GM19351 (cell line): ENCODE measurements at regions not wholly inside any gene's neighbourhood (a gene's known extent, or its start where the extent isn't known, plus 50 kb on each side); places are given as distances from the start of the nearest gene placed in this dataset.
"Not testable (repeated sequence)": the region's sequence is repeated elsewhere in the genome, so short reads cannot be mapped to it uniquely, and the experiment has no call there.

Experiments used
- ATAC-seq: cut with Tn5 transposase; IDR thresholded peaks from one replicate; pipeline ENCODE4 v1.9.1; 2021; ENCODE audit warnings: mild to moderate bottlenecking, moderate library complexity; ENCODE audit not compliant: unreplicated experiment

DNA sequence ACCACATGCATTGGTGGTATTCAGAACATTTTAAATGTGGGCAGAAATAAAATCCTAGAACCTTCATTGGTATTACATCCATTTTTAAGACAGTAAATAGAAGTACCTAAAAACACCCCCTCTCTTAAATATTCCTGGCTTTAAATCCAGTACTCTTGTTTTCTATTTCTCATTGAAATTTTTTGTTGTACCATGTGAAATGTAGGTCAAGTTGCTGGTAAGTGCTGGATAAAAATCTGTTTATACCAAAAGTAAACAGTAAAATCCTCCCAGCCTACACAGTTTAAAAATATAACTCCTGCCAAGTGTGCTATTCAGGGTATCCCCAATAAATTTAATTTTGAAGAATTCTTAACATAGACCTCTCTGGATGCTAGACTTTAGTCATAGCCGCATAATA lies 75.0 kb upstream of the FST start:
- no peak for ATAC-seq

GRCh38 chr5:53406630-53407316 lies 73.7 kb upstream of the FST start:
- no peak for ATAC-seq

DNA sequence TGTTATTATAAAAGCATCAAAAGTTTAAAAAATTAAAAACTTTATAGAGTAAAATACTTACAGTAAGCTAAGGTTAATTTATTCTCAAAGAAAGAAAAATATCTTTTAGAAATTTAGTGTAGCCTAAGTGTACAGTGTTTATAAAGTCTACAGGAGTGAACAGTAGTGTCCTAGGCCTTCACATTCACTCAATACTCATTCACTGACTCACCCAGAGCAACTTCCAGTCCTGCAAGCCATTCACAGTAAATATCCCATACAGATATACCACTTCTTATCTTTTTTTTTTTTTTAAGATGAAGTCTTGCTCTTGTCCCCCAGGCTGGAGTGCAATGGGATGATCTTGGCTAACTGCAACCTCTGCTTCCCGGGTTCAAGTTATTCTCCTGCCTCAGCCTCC lies 73.1 kb upstream of the FST start:
- no peak for ATAC-seq

- peak; percentile 76 for ATAC-seq
Measured at GRCh38 chr5:53411388-53411787, 69.0 kb upstream of the FST start.

- ATAC-seq = not testable (repeated sequence)
Measured at GRCh38 chr5:53412499-53412898, 67.9 kb upstream of the FST start.

DNA sequence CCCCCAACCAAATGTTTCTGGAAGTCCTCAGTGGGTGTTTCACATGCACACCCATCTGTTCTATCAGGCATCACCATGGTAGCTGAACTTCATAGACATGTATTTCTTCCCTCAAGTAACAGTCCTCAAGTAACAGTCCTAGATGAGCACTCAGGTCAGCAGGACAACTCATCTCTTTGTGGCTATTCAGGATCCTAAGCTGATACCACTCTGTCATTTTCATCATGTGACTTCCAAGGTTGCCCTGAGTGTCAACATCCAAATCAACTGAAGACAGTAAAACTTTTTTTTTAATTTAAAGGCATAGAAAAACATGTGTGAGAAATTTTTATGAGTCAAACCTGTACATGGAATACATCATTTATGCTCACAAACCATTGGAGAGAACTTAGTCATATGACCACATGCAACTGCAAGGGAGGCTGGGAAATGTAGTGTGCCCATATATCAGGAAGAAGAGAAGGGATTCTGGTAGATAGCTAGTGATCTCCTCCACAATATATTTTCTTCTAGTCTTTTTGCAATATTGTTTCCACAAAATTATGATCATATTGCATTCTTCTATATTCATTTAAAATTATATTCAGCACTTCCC lies 64.2 kb upstream of the FST start:
- ATAC-seq = no peak

DNA sequence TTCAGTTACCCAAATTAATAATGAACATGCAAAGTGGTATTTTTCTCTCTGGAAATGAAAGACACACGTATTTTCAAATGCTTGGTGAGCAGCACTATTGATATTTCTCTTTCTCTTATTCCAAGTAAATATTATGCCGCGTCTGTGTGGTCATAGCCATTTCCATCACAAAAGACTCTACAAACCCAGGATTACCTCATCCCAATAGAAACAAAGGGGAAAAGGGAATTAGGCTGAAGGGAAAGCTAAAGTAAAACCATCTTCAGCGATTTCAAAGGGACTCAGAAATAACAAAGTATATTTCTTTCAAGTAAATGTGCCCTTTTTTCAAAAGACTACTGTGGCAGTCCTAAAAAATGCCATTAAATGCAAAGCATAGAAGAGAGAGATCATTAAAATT lies 62.0 kb upstream of the FST start:
- no peak for ATAC-seq

- no peak for ATAC-seq
Measured at GRCh38 chr5:53418826-53419658, 61.4 kb upstream of the FST start.

- no peak for ATAC-seq
Measured at GRCh38 chr5:53422539-53422938, 57.9 kb upstream of the FST start.

GRCh38 chr5:53423724-53424123 lies 56.7 kb upstream of the FST start:
- ATAC-seq = no peak

- no peak for ATAC-seq
Measured at GRCh38 chr5:53424686-53425615, 55.5 kb upstream of the FST start.

DNA sequence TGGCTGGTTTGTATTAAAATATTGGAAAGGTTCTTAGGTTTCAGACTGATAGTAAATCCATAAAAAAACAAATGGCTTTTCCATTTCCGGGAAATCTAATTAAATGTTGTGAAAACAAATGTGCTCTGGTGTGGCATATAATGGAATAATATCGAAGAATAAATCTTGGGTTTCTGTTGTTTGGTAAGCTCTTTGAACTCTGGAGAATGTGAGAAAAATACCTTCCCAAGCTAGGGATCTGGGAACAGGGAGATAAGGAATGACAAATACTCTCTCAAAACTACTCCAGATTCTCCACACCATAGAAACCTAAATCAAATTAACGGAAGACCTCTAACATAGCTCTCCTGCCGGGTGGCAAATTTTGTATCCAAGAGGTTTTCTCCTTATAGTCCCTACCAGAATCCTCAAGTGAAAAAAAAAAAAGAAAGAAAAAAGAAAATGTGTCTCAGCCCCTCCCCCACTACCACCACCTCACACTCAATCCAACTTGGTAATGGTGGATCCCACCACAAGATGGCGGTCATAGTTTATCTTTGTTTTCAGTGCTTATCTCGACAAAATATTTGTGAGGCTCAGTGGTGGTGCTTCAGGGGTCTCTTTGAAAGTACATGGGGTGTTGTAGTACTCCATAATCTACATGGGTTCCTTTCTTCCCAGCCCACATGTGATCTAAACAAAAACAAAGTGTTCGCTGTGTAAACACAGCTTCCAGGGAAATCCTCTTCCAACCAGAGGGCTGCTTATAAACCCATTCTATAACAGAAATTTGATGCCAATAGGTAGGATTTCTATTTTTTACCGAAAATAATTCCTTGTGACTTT lies 54.5 kb upstream of the FST start:
- peak; percentile 49 for ATAC-seq

DNA sequence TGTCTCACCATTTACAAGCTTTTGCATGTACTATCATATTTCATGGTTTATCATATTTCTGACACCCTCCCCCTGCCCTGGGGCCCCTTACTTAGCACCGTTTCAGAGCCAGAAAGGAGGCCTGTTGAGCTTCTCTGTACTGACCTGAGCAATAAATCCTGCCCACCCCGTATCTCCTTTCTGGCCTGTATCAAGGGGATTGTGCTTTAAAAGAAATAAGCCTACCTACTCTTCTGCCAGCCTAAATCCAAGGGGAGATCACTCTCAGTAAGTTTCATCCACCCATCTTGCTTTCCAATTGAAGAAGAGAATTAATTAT lies 54.0 kb upstream of the FST start:
- no peak for ATAC-seq

GRCh38 chr5:53426878-53427277 lies 53.6 kb upstream of the FST start:
- ATAC-seq = no peak

DNA sequence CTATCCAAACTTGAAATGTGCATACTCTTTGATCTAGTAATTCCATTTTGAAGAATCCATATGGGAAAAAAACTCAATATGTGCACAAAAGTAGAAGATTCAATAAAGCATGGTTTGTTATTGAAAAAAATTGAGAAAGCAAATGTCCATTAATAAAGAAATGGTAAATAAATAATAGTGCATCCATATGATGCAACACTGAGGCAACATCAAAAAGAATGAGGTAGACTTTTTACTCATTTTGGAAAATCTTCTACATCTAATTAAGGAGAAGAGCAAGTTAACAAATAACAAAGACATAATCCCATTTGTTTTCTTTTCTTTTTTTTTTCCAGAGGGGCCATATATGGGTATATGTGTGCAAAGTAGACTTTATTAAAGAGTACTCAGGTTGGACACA lies 52.5 kb upstream of the FST start:
- no peak for ATAC-seq

GRCh38 chr5:53429706-53430105 lies 50.7 kb upstream of the FST start:
- ATAC-seq = no peak

DNA sequence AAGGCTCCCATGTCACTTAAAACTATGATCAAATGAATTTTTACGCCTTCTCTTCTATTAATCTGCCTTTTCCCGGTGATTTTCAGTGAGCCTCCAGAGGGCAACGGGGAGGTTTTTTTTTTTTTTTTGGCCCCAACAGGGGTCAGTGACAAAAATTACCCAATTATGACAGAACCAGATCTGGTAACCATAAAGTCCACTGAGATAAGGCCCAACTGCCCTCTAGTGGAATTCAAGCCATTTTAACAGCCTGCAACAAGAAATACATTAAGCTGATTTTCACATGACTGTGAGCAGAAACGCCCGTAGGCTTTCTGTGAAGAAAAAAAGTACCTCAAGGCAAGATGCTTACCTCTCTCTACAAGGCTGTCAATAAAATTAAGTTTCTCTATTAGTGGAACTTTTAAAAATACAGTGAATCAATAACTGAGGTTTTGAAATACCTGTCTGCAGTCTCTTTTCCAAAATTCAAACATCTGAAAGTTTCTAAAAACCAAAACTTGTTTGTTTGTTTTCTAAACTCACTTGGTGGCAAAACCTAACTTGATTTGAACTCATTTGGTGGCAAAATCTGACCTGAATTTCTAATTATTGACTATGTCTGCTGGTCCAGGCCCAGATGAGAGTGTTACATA lies 49.7 kb upstream of the FST start:
- no peak for ATAC-seq
